ENCODE measurements at regions not wholly inside any gene's neighbourhood (a gene's known extent, or its start where the extent isn't known, plus 50 kb on each side); places are given as distances from the start of the nearest gene placed in this dataset.
"Not testable (repeated sequence)": the region's sequence is repeated elsewhere in the genome, so short reads cannot be mapped to it uniquely, and the experiment has no call there.

DNA sequence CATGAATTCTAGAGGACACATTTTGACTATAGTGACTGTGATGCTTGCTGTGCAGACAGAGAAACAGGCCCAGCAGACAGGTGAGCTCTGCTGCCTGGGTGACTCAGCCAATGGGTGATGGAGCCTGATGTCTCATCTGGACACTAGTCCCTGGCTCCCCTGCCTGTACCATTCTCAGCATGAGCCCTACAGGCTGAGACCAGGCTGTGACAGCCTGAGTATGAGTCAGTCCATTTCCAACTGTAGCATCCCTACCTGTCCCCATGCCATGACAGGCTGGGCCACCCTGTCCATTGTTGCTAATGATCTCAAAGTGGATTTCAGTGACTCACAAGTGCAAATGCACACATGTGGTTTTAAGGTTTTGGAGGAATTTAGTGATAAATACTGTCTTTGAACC, 102.5 kb upstream of the EEF2KMT start:
- no peak for DNase-seq (ENCODE audit: low read depth in 4 of 4, low spot score in 2 of 4)

DNA sequence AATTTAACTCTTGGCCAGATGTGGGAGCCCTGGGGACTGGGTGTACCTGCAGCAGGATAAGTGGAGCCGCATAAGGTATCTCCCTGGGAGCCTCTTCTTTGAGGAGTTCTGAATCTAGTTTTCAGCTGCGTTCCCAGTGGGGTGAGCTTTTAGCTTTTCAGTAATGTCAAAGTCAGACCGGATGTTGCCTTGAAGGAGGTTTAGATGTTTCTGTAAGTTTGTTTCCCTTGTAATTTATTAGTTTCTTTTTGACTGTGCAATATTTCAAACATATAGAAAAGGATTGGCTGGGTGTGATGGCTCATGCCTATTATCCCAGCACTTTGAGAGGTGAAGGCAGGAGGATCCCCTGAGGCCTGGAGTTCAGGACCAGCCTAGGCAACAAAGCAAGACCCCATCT, 98.6 kb upstream of the EEF2KMT start:
- no peak for DNase-seq (ENCODE audit: low read depth in 4 of 4, low spot score in 2 of 4)

DNA sequence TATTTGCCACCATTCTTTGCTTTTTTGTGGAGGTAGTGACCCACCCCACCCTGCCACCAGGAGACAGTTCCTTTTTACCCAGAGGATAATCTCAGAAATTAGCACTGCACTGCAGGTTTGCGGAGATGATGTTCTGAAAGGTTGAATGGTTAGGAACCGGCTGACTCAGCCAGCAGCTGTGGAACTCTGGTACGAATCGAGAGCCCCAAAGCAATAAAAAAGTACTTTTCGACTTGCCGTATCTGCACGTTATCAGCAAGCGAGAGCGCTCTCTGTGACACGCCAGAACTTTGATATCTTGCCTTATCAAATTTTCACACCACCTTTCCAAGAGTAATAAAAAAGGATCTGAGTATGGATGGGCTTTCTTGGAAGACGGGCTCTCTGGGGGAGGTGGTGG, 96.3 kb upstream of the EEF2KMT start:
- no peak for DNase-seq (ENCODE audit: low read depth in 4 of 4, low spot score in 2 of 4)

DNA sequence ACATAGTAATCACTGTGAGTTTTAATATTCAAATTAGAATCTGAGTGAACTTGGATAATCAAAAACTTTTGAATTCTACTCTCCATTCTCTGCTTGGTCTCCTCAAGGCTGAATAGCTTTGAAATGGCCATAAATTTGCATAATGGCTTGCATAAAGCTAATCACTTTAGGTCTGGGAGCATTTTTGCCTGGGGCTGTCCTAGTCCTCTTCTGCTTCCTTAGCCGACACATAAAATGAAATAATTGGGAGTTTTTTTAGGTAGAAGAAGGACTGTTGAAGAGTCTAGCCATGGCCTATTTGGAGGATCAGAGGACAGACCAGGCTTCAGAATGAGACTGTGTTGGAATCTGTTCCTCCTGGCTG, 91.4 kb upstream of the EEF2KMT start:
- no peak for DNase-seq (ENCODE audit: low read depth in 4 of 4, low spot score in 2 of 4)

DNA sequence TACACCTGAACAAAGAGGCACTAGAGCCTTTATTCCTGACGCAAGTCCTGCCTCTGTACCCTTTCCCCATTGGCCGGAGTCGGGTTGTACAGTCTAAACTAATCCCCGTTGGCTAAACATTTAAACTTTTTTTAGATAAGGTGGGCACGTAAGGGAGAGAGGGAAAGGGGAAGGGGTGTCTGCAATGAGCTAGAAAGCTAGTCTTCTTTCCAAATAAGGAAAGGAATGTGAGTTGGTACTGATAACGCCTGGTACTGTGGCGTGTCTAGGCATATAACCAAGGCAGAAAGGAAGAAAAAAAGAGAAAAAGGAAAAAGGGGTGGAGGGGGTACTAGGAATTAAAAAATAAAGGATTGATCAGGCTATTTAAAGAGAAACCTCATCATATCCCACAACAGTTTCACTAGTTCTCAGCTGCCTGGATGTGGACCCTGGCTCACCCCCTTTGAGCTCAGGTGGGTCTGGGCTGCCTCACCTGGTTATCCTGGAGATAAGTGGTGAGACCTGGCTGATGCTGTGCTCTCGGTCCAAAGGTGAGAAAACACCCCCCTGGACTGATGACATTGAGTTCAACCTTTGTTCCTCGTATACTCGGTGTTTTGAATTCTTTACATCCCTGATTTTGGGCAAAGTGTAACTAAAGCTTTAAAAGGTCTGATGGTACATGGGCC, 90.9 kb upstream of the EEF2KMT start:
- DNase-seq (ENCODE audit: low read depth in 4 of 4, low spot score in 2 of 4) = no peak

DNA sequence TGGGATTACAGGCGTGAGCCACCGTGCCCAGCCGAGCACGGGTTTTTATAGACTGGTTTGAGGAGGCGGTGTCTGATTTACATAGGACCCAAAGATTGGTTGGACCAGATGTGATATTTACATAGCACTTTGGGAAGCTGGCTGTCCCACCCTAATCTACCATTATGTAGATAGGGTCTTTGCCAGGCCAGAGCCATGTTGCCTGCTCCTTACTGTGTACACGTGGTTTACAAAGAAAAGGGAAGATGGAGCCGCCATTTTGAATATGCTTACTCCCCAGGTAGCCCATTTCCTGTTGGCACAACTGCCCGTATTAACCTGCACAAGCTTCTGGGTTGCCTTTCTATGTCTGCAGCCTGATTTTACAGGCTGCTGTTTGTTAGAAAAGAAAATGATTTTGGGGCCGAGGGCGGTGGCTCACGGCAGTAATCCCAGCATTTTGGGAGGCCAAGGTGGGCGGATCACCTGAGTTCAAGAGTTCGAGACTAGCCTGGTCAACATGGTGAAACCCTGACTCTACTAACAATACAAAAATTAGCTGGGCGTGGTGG, 89.9 kb upstream of the EEF2KMT start:
- DNase-seq (ENCODE audit: low read depth in 4 of 4, low spot score in 2 of 4) = no peak

DNA sequence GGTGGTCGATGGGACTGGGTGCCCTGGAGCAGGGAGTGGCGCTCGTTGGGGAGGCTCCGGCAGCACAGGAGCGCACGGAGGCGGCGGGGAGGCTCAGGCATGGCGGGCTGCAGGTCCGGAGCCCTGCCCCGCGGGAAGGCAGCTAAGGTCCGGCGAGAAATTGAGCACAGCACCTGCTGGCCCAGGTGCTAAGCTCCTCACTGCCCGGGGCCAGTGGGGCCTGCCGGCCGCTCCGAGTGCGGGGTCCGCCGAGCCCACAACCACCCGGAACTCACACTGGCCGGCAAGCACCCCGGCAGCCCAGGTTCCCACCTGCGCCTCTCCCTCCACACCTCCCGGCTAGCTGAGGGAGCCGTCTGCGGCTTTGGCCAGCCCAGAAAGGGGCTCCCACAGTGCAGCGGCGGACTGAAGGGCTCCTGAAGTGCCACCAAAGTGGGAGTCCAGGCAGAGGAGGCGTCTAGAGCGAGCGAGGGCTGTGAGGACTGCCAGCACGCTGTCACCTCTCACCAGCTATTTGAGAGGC, 88.8 kb upstream of the EEF2KMT start:
- DNase-seq (ENCODE audit: low read depth in 4 of 4, low spot score in 2 of 4) = no peak

DNA sequence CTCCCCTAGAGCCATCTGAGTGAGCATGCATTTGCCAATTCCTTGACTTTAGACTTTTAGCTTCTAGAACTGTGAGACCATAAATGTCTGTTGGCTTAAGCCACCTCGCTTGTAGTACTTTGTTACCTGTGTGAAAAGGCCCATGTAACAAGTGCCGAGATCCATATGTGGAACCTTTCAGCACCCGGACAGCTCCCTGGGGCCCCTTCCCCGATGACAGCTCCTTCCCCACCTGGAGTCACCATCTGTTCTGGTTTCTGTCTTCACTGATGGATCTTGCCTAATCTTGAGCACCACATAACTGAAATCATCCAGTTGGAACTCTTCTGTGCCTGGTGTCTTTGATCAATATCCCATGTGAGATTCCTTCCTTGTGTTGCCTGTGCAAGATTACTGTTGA, 78.9 kb upstream of the EEF2KMT start:
- DNase-seq (ENCODE audit: low read depth in 4 of 4, low spot score in 2 of 4) = peak in 2 of 4 donors; percentile 2 to 5

DNA sequence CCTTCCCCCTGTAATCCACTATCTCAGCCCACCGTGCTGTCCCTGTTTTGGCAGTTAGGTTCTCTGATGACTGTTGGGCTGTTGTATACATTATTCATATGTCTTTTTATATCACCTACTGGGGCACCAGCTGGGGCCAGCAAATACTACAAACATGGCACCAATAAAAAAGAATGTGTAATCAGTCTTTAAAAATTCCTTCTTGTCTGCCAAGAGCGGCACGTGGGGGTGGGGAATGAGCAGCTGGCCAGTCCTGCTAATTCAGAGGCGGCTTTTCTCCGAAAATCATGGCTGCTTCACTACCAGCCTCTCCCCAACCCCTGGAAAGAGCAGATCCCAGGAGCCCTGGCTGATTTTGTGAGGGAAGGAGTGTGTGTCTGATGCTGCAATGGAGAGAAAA, 77.7 kb upstream of the EEF2KMT start:
- DNase-seq (ENCODE audit: low read depth in 4 of 4, low spot score in 2 of 4) = no peak

DNA sequence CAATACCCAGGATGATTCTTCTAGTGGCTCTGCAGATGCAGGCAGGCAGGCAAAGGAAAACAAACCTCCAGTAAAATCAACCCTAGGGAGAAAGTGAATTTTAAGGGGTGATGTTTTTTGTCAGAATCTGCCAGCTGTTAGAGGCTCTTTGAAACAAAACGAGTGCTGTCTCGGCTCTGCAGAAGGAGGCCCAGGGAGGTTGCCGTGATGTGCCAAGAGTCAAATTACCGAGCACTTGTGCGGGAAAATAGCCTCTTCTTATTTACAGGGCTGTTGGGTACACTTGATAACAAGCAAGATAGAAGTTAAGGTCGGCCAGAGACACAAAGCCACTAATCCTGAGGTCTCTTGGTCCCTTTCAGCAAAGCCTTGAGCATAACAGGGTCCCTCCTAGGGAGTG, 68.9 kb upstream of the EEF2KMT start:
- DNase-seq (ENCODE audit: low read depth in 4 of 4, low spot score in 2 of 4) = no peak

DNA sequence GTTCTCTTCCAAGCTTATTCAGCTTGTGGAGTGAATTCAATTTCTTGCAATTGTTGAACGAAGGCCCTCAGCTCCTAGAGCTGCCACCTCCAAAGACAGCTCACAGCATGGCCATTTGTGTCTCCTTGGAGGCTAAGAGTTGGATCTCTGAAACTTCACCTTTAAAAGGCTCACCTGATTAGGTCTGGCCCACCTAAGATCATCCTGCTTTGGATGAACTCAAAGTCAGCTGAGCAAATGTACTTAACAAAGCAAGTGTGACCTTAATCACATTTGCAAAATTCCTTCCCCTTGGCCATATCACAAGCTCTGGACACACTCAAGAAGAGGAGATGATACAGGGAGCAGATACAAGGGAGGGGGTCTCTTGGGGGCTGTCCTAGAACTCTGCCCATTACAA, 67.8 kb upstream of the EEF2KMT start:
- DNase-seq (ENCODE audit: low read depth in 4 of 4, low spot score in 2 of 4) = not testable (repeated sequence)

DNA sequence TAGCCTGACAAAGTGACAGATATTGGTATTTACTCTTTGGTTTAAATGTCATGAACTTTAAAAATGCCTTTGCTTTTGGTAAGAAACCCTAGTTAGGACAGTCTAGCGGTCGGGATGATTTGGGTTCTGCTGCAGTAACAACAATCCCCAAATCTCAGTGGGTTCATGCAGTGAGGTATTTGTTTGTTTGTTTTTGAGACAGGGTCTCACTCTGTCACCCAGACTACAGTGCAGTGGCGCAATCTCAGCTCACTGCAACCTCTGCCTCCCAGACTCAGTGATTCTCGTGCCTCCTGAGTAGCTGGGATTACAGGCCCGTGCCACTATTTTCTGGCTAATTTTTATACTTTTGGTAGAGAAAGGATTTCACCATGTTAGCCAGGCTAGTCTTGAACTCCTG, 65.2 kb upstream of the EEF2KMT start:
- DNase-seq (ENCODE audit: low read depth in 4 of 4, low spot score in 2 of 4) = not testable (repeated sequence)

DNA sequence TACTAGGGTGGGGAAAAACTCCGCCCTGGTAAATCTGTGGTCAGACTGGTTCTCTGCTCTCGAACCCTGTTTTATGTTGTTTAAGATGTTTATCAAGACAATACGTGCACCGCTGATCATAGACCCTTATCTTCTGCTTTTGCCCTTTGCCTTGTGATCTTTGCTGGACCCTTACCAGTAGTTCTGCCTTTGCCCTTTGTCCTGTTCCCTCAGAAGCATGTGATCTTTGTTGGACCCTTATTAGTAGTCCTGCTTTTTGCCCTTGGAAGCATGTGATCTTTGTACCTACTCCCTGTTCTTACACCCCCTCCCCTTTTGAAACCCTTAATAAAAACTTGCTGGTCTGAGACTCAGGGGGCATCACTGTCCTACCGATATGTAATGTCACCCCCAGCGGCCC, 64.3 kb upstream of the EEF2KMT start:
- not testable (repeated sequence) for DNase-seq (ENCODE audit: low read depth in 4 of 4, low spot score in 2 of 4)

DNA sequence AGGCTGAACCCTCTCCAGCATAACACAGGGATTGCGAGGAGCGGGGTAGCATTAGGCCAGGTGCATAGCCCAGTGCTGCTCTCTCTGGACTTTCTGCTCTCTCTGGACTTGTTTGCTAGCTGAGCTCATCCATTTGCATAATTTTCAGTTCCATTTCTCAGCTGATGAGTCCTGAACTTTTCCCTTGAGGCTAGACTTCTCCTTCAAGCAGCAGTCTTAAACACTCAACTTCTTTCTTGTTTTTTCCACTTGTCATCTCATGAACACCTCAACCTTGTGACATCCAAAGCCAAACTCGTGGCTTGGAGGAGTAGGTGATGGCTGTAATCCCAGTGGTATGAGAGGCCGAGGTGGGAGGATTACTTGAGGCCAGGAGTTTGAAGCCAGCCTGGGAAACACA, 62.4 kb upstream of the EEF2KMT start:
- not testable (repeated sequence) for DNase-seq (ENCODE audit: low read depth in 4 of 4, low spot score in 2 of 4)

DNA sequence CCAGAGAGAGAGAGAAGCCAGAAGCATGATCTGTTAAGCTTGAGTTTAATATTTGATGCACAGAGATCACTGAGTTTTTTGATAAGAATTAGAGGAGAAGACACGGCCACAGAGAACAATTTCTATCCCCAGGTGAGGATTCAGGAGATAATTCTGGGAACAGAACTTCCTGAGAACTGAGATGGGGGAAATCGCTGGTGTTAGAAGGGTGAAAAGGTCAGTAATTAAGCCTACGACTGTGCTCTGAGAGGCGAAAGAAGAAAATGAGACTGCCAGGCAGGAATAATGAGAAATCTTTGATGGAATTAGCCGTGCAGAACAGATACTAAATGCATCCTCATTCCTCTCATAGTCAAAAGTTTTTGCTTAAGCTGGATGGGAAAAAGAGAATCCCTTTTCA, 61.9 kb upstream of the EEF2KMT start:
- DNase-seq (ENCODE audit: low read depth in 4 of 4, low spot score in 2 of 4) = not testable (repeated sequence)

DNA sequence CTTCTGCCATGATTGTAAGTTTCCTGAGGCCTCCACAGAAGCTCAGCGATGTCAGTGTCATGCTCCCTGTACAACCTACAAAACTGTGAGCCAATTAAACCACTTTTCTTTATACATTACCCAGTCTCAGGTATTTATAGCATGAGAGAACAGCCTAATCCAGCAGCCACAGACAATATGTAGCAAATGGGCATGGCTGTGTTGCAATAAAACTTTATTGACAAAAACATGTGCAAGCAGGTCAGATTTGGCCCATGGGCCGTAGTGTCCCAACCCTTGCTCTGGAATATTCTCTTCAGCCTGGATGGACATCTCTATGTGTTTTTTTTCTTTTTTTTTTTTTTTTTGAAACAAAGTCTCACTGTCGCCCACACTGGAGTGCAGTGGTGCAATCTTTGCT, 60.9 kb upstream of the EEF2KMT start:
- DNase-seq (ENCODE audit: low read depth in 4 of 4, low spot score in 2 of 4) = no peak

DNA sequence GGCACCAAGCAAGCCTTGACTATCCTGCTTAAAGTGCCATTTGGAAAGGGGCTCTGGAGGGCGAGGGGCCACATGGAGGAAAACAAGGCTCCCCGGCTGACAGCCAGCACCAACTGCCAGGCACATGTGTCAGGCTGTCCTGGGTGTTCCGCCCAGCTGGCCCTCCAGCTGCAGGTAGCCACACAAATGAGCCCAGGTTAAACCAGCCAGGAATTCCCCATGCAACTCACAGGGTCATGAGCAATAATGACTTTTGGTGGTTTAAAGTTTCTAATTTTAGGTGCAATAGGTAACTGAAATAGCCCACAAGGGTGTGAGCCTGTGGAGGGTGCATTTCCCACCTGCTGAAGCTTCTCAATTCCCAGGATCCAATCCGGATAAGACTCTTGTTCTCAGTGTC, 58.9 kb upstream of the EEF2KMT start:
- DNase-seq (ENCODE audit: low read depth in 4 of 4, low spot score in 2 of 4) = not testable (repeated sequence)

DNA sequence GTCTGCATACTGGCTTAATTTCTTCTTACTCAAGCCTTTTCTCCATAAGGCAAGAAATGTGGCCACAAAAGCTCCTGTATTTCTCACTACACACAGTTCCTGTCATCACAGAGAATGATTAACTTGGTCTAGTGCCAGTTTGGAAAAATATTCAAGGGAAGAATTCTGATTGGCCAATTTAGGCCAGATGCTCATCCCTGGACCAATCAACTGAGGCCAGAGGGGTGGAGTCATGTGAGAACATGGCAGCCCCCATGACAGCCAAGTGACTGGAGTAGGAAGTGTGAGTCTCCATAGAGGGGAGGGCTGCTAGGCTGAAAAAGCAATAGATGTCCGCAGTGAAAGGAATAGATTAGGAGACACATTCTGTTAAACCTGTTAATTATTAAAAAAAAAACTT, 56.4 kb upstream of the EEF2KMT start:
- not testable (repeated sequence) for DNase-seq (ENCODE audit: low read depth in 4 of 4, low spot score in 2 of 4)

DNA sequence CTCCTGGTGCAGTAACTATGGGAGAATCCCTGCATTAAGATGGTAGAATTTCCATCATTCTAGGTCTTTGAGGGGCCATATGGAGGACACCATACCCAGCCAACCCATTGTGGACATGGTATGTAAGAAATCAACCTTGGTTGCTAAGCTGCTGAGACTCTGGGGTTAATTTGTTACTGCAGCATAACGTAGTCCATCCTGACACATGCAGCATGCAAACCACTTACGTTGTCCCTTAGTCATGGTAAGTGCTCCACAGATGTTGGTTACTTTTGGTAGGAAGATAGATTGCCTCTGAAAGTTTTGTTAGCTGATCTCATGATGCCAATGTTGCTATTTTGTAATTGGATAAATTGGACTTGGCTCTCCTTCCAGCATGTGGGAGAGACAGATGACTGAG, 53.8 kb upstream of the EEF2KMT start:
- not testable (repeated sequence) for DNase-seq (ENCODE audit: low read depth in 4 of 4, low spot score in 2 of 4)

All from left renal cortex interstitium (tissue), 4 donors.